GM18873 (cell line): ENCODE measurements at regions not wholly inside any gene's neighbourhood (a gene's known extent, or its start where the extent isn't known, plus 50 kb on each side); places are given as distances from the start of the nearest gene placed in this dataset.
A peak's percentile ranks its signal among the peaks of the same experiment; 100 is the strongest.

ENCODE experiments used
- ATAC-seq: cut with Tn5 transposase; IDR thresholded peaks from one replicate; pipeline ENCODE4 v1.9.1; 2021; ENCODE audit warnings: mild to moderate bottlenecking, moderate library complexity, moderate number of reproducible peaks; ENCODE audit not compliant: unreplicated experiment, low FRiP score

- ATAC-seq: no peak
Measured at GRCh38 chr1:25028907-25029599, 99.0 kb upstream of the RUNX3 start.

DNA sequence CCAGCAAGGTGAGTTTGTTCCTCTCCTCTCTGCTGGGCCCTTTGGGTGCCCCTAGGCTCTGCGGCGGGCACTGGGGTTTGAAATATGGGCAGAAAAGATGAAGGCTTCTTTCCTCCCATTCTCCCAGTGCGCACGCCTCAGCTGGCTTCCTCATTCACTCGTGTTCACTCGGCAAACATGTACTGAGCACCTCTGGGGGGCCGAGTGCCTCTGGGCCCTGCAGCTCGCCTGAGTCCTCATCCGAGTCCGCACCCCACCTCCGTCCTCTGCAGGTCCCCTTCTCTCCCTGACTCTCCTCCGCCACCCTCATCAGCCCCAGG, 98.5 kb upstream of the RUNX3 start:
- ATAC-seq: no peak

GRCh38 chr1:25027822-25028586, 97.9 kb upstream of the RUNX3 start:
- no peak for ATAC-seq

GRCh38 chr1:25026730-25027450, 96.8 kb upstream of the RUNX3 start:
- no peak for ATAC-seq

- no peak for ATAC-seq
Measured at GRCh38 chr1:25026304-25026703, 96.2 kb upstream of the RUNX3 start.

DNA sequence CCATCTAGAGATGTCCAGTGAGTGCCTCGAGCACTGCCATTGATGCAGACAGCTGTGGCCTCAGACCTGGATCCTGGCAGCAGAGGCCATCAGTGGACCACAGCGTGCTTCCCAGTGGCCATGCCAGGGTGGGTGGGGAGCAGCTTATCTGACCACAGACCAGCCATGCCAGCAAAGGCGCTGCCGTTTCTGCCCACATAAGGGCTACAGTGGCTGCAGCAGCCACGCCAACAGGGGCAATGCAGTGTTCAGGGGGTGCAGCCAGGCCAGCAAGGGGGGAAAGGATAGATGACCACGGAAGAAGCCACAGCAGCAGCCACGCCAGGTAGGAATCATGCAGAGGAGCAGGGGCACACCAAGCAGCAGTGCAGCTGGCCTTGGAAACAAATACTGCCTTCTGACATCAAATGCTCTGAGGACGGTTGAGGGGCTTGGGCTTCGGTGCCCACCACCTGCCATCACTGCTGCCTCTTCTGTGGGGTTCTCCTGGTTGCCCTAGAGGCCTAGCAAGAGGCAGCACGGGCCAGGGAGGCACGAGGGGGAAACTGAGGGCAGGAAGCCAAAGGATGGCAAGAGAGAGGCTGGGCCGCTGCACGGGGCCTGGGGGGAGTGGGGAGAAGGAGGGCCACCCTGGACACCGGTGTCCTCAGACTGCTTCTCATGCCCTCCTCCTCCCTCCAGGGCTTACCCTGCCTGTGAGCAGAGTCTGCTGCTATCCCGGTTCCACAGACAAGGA, 94.7 kb upstream of the RUNX3 start:
- no peak for ATAC-seq

DNA sequence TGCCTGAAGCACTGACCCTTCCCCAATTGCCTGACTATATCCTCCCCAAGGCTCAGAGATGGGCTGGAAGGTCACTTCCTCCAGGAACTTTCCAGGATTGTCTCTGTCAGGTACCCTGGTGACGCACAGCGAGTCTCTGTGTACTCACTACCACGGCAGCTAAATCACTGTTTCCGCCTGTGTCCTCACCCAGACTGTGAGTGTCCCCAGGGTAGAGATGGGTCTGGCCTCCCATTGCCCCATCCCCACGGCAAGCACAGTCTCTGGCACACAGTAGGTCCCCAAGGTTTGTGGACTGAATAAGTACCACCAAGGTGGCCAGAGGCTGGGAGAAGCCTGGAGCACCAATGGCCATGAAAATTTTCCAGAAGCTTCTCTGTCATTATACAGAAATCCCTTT, 93.8 kb upstream of the RUNX3 start:
- ATAC-seq: no peak

GRCh38 chr1:25023190-25023578, 93.1 kb upstream of the RUNX3 start:
- no peak for ATAC-seq

DNA sequence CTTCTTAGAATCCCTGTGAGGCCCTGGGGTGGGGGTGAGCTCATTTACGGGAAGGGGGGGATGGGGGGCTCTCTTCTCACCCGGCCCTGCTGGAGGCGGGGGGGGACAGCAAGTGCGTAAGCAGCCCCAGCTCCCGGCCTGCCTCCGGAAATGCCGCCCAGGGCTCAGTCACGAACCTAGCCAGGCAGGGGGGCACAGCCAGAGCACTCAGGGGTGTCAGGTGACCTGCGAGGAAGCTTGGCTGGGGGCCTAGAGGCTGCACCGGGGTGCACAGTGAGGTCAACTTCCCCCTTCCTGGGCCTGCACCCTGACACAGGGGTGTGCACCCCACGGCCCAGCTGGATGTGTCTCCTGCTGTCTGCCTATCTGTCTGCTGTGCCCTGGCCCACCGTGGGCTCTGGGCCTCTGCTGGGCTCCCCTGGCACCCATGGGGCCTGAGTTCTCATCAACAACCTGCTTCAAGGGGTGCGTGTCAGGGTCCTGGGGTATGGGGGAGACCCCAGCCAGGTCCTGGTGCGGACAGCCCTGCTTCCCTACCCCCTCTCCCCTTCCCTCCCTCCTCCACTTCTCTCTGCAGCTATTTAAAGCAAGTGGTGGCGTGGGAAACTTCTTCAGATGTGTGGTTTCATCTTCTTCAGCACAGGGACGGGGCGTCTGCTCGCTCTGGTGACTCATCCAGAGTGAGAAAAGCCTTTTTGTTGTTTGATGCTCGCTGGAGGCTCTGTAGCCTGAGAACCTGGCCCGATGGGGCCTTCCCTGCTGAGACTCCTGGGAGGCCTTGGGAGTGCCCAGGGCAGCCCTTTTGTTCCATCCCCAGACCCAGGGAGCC, 92.5 kb upstream of the RUNX3 start:
- ATAC-seq: peak; percentile 70

GRCh38 chr1:25021591-25022215, 91.6 kb upstream of the RUNX3 start:
- ATAC-seq: no peak

DNA sequence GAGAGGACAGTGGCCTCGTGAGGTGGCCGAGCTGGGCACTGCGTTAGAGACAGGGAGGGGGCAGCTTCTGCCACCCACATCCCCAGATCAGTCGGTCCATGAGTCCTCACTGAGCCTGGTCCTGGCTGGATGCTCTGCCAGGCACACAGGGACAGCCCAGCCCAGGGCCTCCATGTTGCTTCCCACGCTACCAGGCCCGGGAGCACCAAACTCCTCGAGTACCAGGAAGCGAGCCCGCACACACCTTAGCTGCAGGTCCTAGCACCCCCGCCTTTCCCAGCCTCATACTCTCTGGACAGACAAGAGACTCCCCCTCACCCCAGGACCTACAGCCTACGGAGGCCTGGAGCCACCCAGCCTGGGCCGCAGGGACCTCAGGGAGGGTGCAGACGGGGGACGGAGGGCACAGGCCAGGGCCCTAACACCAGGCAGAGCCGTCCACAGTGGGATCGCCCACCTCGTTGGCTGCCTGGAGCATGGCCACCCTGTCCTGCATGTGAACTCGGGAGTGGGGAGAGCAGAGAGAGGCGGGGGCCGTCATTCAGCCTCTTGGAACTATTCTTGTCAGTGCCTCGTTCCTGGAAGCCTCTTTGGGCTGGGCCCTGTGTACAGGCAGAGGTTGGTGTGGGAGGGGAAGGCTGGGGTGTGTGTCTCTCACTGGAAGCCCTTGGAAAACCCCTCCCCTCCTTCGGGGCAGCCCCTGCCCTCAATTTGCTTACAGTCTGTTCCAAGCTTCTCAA, 90.9 kb upstream of the RUNX3 start:
- ATAC-seq: no peak

DNA sequence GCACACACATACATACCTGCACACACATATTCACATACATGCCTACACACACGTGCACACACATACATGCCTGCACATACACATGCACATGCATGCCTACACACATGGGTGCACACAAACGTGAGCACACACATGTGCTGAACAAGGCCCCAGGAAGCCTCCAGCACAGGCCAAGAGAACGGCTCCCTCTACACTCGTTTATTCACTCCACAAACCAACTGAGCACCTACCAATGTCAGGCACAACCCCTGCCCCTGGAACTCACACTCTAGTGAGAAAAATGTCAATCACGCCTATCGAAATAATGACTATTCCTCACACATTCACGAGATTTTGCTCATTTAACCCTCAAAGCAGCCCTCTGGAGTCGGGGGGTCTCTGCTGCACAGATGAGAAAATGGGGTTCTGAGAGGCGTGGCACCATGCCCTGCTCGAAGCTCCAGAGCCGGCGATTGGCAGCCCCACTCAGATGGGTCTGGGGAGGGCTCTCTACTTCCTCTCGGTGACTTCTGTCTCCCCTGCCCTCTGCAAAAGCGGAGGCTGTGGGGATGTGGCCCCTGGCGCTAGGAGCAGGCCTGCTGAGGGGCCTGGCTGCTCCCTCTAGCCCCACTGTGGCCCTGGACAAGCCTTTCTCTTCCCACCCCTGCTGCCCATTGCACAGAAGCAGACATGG, 90.2 kb upstream of the RUNX3 start:
- no peak for ATAC-seq

DNA sequence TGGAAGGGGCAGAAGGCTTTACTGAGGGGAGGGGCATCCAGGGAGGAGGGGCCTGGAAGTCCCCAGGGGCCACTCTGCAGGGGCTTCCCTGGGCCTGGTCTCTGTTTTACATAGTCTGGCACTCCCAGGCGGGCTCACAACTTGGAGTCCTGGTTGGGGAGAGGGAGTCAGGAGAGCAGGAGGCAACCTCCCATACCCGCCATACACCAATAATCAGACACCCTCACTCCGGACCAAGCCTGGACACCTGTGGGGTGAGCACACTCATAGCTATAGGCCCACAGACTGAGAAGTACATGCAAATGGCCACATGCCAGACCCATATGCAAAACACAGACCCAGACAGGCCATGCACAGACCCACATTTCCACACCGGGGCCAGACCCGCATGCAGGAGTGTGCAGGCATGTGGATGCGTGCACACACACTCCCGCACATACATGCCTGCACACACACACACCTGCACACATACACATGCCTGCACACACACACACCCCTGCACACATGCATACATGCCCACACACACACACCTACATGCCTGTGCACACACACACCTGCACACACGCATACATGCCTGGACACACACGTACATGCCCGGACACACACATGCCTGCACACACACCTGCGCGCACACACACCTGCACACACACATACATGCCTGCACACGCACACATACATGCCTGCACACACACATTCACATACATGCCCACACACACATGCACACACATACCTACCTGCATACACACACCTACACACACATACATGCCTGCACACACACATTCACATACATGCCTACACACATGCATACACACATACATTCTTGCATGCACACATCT, 89.5 kb upstream of the RUNX3 start:
- peak; percentile 46 for ATAC-seq

- ATAC-seq: no peak
Measured at GRCh38 chr1:25018943-25019336, 88.9 kb upstream of the RUNX3 start.

DNA sequence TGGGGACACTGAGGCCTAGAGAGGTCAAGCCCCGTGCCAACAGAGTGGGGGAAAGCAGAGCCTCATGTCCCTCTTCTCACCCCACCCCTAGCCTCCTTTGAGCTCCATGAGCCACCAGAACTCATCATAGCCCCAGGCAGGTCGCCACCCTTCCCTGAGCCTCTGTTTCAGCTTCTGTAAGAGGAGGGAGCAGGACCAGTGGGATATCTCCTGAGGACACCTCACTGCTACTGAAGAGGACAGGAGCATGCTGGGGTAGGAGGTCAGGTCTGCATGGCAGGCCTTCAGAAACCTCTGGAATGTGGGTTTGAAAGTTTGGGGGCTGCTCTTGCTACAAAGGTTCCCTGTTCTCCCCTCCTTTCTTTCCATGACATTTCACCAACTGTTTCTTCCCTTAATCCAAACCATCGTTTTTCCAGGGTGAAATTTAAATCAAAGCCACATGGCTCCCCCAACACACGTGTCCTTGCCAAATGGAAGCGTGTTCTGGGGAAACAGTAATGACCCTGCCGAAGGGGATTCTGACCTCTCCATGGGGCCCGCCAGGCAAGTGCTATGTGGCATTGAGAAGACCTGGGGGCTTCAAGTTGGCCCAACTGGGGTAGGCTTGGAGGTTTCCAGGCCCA, 88.1 kb upstream of the RUNX3 start:
- no peak for ATAC-seq

DNA sequence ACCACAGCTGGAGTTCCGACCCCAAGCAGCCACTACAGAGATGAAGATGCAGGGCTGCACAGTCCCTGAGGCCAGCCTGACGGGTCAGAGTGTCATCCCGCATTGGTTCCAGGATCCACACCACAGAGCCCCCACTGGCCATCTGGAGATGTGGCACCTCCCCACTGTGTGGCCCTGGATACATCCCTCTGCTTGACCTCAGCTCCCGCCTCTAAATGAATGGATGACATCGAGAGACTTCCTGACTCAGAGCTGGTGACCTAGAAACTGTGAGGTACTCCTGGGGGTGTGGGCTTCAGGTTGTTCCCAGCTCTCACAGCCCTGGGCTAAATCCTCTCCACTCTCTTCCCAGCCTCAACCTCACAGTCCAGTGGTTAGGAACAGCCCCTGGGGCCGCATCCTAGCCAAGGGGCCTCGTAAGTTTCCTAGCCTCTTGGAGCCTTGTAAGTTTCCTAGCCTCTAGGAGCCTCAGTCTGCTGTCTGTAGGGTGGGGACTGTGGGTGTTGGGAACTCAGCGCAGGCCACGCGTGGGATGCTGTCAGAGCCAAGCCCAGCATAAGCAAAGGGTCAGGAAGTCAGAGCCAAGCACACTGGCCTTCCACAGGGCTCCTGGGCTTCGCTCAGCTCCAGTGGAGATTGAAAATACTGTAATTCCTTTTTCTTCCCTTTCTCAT, 87.5 kb upstream of the RUNX3 start:
- ATAC-seq: no peak
